NB4 (cell line): ENCODE measurements at regions not wholly inside any gene's neighbourhood (a gene's known extent, or its start where the extent isn't known, plus 50 kb on each side); places are given as distances from the start of the nearest gene placed in this dataset.

Experiments
- DNase-seq: peaks from one replicate; pipeline ENCODE4 v3.0.0; 2010; ENCODE audit warnings: low read depth
- H3K4me3 ChIP-seq: one replicate; pipeline ENCODE4 v1.5.1; 2011; ENCODE audit warnings: mild to moderate bottlenecking, low read depth, low read length, moderate library complexity
- MYC ChIP-seq: IDR thresholded peaks from 2 replicates; pipeline ENCODE4 v1.6.1; 2011; ENCODE audit warnings: low read depth, low read length
- POLR2A ChIP-seq: IDR thresholded peaks from 2 replicates; pipeline ENCODE4 v1.6.1; 2011; ENCODE audit warnings: mild to moderate bottlenecking; ENCODE audit not compliant: insufficient read length; ENCODE audit errors: extremely low read depth
- TF ChIP-seq, protein P1 (sequence below): IDR thresholded peaks from one replicate; pipeline ENCODE4 v1.5.1; 2012; ENCODE audit warnings: low read depth, low read length
- TF ChIP-seq, protein P2 (sequence below): IDR thresholded peaks from 2 replicates; pipeline ENCODE4 v1.6.1; 2011; ENCODE audit warnings: low read depth, low read length

GRCh38 chr1:222247081-222247480, 300.8 kb downstream of the HHIPL2 start:
- TF ChIP-seq MYC (no peak), POLR2A (no peak)
- TF ChIP-seq, protein P1, sequence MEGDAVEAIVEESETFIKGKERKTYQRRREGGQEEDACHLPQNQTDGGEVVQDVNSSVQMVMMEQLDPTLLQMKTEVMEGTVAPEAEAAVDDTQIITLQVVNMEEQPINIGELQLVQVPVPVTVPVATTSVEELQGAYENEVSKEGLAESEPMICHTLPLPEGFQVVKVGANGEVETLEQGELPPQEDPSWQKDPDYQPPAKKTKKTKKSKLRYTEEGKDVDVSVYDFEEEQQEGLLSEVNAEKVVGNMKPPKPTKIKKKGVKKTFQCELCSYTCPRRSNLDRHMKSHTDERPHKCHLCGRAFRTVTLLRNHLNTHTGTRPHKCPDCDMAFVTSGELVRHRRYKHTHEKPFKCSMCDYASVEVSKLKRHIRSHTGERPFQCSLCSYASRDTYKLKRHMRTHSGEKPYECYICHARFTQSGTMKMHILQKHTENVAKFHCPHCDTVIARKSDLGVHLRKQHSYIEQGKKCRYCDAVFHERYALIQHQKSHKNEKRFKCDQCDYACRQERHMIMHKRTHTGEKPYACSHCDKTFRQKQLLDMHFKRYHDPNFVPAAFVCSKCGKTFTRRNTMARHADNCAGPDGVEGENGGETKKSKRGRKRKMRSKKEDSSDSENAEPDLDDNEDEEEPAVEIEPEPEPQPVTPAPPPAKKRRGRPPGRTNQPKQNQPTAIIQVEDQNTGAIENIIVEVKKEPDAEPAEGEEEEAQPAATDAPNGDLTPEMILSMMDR, result no peak
- TF ChIP-seq, protein P2, sequence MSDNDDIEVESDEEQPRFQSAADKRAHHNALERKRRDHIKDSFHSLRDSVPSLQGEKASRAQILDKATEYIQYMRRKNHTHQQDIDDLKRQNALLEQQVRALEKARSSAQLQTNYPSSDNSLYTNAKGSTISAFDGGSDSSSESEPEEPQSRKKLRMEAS, result no peak
- no peak overlapping the region for H3K4me3 ChIP-seq
- no peak for DNase-seq

- no peak for TF ChIP-seq MYC
- no peak for TF ChIP-seq POLR2A
- TF ChIP-seq, protein P2, result no peak
- TF ChIP-seq, protein P1, result no peak
- no peak overlapping the region for H3K4me3 ChIP-seq
- no peak for DNase-seq
Observed at GRCh38 chr1:222243902-222244301, 304.0 kb downstream of the HHIPL2 start.

DNA sequence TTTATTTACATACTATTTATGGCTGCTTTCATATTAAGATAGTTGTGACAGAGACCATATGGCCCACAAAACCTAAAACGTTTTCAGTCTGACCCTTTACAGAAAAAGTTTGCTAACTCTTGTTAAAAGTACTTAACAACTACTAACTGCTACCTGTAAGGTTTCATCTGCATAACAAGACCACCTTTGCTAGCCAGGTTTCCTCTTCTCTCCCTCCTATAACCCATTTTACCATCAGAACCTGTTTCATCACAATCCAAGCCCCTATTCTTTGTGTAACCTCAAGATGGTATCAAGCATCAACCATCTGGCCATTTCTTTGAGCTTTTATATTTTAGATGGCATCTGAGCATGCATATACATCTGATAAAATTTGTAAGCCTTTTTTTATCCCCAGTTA, 305.4 kb downstream of the HHIPL2 start:
- DNase-seq, result no peak
- no peak overlapping the region for H3K4me3 ChIP-seq
- no peak for TF ChIP-seq POLR2A
- TF ChIP-seq MYC, result no peak
- TF ChIP-seq, protein P1, result no peak

GRCh38 chr1:222241410-222241809, 306.5 kb downstream of the HHIPL2 start:
- TF ChIP-seq, protein P1, result no peak
- TF ChIP-seq, protein P2, result no peak
- TF ChIP-seq MYC (no peak), POLR2A (no peak)
- H3K4me3 ChIP-seq, result no peak overlapping the region
- DNase-seq, result no peak

DNA sequence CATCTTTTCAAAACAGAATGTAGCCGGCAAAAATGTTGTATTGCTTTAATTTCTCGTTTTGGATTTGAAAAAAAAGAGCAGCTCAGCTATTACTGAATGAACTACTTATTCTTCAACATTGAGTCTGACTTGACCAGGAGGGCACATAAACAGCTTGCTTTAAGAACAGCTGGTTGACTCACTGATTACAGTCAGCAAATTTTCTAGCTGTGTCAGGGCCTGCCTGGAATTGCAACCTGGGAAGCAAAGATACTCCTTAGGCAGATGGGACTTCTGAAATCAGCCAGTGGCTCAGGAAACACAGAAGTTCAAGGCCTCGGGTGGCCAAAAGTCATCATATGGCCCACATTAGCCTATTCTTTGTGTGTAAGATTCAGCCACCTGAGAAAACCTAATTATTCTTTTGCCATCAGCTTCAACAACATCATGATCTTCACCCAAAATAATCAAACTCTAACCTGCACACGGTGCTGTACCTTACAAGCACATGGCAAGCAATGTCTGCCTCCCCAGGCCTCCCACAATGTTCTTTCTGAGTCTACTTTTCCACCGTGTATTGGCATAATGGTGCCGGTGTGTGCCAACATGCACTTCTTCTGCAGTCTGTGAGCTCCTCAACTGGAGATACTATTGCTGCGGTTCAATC, 307.2 kb downstream of the HHIPL2 start:
- no peak overlapping the region for H3K4me3 ChIP-seq
- TF ChIP-seq MYC (no peak), POLR2A (no peak)
- TF ChIP-seq, protein P1, result no peak
- TF ChIP-seq, protein P2, result no peak
- DNase-seq, result no peak
